ENCODE measurements at regions not wholly inside any gene's neighbourhood (a gene's known extent, or its start where the extent isn't known, plus 50 kb on each side); places are given as distances from the start of the nearest gene placed in this dataset.

- TF ChIP-seq CTCF (IDR thresholded peaks at IDR 0.05) (no peak), POLR2A (IDR thresholded peaks at IDR 0.05) (no peak)
- Histone ChIP-seq H3K27ac (no peak overlapping the region), H3K4me3 (no peak overlapping the region), H3K4me1 (peaks cover 0 to 7% (median 0%) of the 10 kb centered on the region in 12 donors), H3K27me3 (no peaks in the 10 kb centered on the region), H3K9me3 (no peaks in the 10 kb centered on the region), H3K36me3 (no peaks in the 10 kb centered on the region)
- ATAC-seq (peak in 3 of 4 donors; percentile 56 to 71 (median 68)), DNase-seq (no peak)
- 49 to 59% (median 52%) methylated on average over 9 of the region's 9 CpGs for WGBS, 4 donors
- intact Hi-C loops (cut with DNase I) = no loop called here
These were observed 75.7 kb upstream of the NRIP1 start for GRCh38 chr21:15140321-15141019.

- WGBS, 4 donors = 69 to 76% (median 72%) methylated on average over 8 of the region's 8 CpGs
- H3K4me1 ChIP-seq = peaks cover 0 to 7% (median 0%) of the 10 kb centered on the region in 12 donors
- DNase-seq = no peak
- no peak overlapping the region for H3K4me3 ChIP-seq
- H3K36me3 ChIP-seq = no peaks in the 10 kb centered on the region
- no peaks in the 10 kb centered on the region for H3K9me3 ChIP-seq
- no peaks in the 10 kb centered on the region for H3K27me3 ChIP-seq
- intact Hi-C loops (cut with DNase I) = no loop called here
- TF ChIP-seq POLR2A (IDR thresholded peaks at IDR 0.05) (no peak), CTCF (IDR thresholded peaks at IDR 0.05) (no peak)
- H3K27ac ChIP-seq = no peak overlapping the region
- ATAC-seq = no peak
These were observed 76.6 kb upstream of the NRIP1 start for GRCh38 chr21:15141261-15141970.

- TF ChIP-seq CTCF (IDR thresholded peaks at IDR 0.05) (no peak), POLR2A (IDR thresholded peaks at IDR 0.05) (no peak)
- Histone ChIP-seq H3K27ac (no peak overlapping the region), H3K27me3 (no peaks in the 10 kb centered on the region)
These were observed 79.2 kb upstream of the NRIP1 start for GRCh38 chr21:15144026-15144425.

GRCh38 chr21:15148437-15148836 is 83.6 kb upstream of the NRIP1 start:
- H3K36me3 ChIP-seq = no peaks in the 10 kb centered on the region
- intact Hi-C loops (cut with DNase I) = no loop called here
- no peak overlapping the region for H3K4me3 ChIP-seq
- no peak overlapping the region for H3K27ac ChIP-seq
- ATAC-seq (no peak), DNase-seq (no peak)
- no peak for TF ChIP-seq CTCF (IDR thresholded peaks at IDR 0.05)
- TF ChIP-seq POLR2A (IDR thresholded peaks at IDR 0.05) = no peak
- H3K4me1 ChIP-seq = no peaks in the 10 kb centered on the region
- H3K27me3 ChIP-seq = no peaks in the 10 kb centered on the region
- no peaks in the 10 kb centered on the region for H3K9me3 ChIP-seq
- 68 to 77% (median 73%) methylated on average over 2 of the region's 2 CpGs for WGBS, 4 donors

More at GRCh38 chr21:15144026-15144425, 79.2 kb upstream of the NRIP1 start:
- ATAC-seq (no peak), DNase-seq (no peak)
- H3K4me1 ChIP-seq = peaks cover 0 to 7% (median 0%) of the 10 kb centered on the region in 12 donors
- H3K36me3 ChIP-seq = no peaks in the 10 kb centered on the region
- intact Hi-C loops (cut with DNase I) = no loop called here
- 77 to 81% (median 80%) methylated on average over 4 of the region's 4 CpGs for WGBS, 4 donors
- no peak overlapping the region for H3K4me3 ChIP-seq
- H3K9me3 ChIP-seq = no peaks in the 10 kb centered on the region

All from heart left ventricle (tissue), 16 donors.